Astrocyte (in vitro differentiated cells and primary cell): ENCODE measurements at regions not wholly inside any gene's neighbourhood (a gene's known extent, or its start where the extent isn't known, plus 50 kb on each side); places are given as distances from the start of the nearest gene placed in this dataset.

Experiments used
- CTCF ChIP-seq: IDR thresholded peaks from 2 replicates; pipeline ENCODE4 v1.5.1; 2011; ENCODE audit warnings: low read depth, mild to moderate bottlenecking, inconsistent platforms, low read length, moderate library complexity; ENCODE audit not compliant: insufficient read depth
- EZH2 ChIP-seq: IDR thresholded peaks from 2 replicates; pipeline ENCODE4 v1.6.1; 2012; ENCODE audit warnings: mild to moderate bottlenecking, low read length, inconsistent platforms; ENCODE audit not compliant: insufficient read depth

DNA sequence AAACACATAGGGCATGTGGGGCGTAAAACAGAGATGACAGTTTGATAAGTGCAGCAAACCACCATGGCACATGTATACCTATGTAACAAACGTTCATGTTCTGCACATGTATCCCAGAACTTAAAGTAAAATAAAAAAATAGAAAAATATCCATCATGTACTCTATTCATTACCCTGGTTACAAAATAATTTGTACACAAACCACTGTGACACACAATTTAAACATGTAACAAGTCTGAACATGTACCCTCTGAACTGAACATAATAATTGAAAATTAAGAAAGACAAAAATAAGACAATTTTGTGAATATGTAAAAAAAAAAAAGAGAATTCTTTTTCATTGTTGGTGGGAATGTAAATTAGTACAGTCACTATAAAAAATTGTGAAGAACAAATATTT lies 379.2 kb downstream of the KDM5D start:
- TF ChIP-seq CTCF = no peak
- TF ChIP-seq EZH2 = no peak
